ENCODE measurements at regions not wholly inside any gene's neighbourhood (a gene's known extent, or its start where the extent isn't known, plus 50 kb on each side); places are given as distances from the start of the nearest gene placed in this dataset.

DNA sequence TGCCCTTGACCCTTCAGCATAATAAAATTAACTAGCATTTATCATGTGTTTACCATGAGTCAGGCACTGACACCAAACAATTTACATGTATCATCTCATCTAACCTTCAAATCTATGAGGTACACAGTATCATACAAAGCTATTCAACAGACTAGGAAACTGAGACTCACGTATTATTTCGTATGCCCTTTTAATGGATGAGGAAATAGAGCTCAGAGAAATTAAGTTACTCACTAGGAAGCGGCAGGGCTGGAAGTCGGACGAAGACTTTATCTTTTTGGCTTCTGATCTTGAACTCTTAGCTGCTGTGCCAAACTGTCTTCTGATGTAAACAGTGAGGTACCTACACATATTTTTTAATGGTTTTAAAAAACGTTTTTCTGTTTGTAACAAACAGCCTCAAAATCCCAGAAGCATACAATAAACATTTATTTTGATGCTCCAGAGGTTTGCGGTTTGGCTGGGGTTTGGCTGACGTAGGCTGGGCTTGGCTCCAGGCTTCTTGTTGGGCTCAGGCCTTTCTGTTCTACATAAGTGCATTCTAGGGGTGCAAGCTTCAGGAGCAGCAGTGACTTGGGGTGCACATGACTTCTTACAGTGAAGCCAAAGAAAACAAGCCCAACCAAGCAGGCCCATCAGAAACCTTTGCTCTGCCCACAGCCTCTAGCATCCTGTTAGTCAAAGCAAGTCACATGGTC lies 184.7 kb downstream of the TBX5 start:
- DNase-seq (peak in 1 of 5 donors; percentile 35), ATAC-seq (peak in 2 of 4 donors; percentile 37 to 55)
- H3K36me3 ChIP-seq: no peaks in the 10 kb centered on the region
- H3K9me3 ChIP-seq: no peaks in the 10 kb centered on the region
- H3K4me3 ChIP-seq: no peak overlapping the region
- intact Hi-C loops (cut with DNase I): no loop called here
- H3K27ac ChIP-seq: no peak overlapping the region
- WGBS, 4 donors: 27 to 48% (median 42%) methylated on average over 7 to 8 of the region's 8 CpGs
- H3K4me1 ChIP-seq: peaks cover 0 to 9% (median 0%) of the 10 kb centered on the region in 12 donors
- no peak for TF ChIP-seq POLR2A (IDR thresholded peaks at IDR 0.05)
- TF ChIP-seq, protein P1, sequence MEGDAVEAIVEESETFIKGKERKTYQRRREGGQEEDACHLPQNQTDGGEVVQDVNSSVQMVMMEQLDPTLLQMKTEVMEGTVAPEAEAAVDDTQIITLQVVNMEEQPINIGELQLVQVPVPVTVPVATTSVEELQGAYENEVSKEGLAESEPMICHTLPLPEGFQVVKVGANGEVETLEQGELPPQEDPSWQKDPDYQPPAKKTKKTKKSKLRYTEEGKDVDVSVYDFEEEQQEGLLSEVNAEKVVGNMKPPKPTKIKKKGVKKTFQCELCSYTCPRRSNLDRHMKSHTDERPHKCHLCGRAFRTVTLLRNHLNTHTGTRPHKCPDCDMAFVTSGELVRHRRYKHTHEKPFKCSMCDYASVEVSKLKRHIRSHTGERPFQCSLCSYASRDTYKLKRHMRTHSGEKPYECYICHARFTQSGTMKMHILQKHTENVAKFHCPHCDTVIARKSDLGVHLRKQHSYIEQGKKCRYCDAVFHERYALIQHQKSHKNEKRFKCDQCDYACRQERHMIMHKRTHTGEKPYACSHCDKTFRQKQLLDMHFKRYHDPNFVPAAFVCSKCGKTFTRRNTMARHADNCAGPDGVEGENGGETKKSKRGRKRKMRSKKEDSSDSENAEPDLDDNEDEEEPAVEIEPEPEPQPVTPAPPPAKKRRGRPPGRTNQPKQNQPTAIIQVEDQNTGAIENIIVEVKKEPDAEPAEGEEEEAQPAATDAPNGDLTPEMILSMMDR (IDR thresholded peaks at IDR 0.05): no peak
- no peaks in the 10 kb centered on the region for H3K27me3 ChIP-seq

DNA sequence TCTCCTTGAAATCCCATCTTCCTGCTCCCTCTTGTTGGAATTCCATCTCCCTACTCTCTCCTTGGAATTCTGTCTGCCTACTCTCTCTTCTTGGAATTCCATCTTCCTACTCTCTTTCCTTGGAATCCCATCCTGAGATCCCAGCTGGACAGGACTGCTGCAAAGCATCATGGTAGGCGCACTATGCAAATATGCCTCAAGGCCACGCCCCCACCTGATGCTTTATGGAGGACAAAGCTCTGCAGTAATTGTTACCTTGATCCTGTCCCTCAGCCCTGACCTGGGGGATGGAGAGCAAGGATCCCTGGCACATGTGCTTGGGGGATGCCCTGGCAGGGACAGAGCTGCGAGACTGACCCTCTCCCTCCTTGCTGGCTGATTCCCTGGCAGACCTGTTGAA lies 185.6 kb downstream of the TBX5 start:
- TF ChIP-seq, protein P1 (IDR thresholded peaks at IDR 0.05): no peak
- TF ChIP-seq POLR2A (IDR thresholded peaks at IDR 0.05): no peak
- Histone ChIP-seq H3K27ac (no peak overlapping the region), H3K27me3 (no peaks in the 10 kb centered on the region), H3K36me3 (no peaks in the 10 kb centered on the region), H3K4me3 (no peak overlapping the region), H3K4me1 (peaks cover 0 to 13% (median 0%) of the 10 kb centered on the region in 12 donors), H3K9me3 (no peaks in the 10 kb centered on the region)
- WGBS, 4 donors: 74 to 93% (median 82%) methylated on average over 3 of the region's 3 CpGs
- DNase-seq (no peak), ATAC-seq (no peak)
- intact Hi-C loops (cut with DNase I): no loop called here

DNA sequence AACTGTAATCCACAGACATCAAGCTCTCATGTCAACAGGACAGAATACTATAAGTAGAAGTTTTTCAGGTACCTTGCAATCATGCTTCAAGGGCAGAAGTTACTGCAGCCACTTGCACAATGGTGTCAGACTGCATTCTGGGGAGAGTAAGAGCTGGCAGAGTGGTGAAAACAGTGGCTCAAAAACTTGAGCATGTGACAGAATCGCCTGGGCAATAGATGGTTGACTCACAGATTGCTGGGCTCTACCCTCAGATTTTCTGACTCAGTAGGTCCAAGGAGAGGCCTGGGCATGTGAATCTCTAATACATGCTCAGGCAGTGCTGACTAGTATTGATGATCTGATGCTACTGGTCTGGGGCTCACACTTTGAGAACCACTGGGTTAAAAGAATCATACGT lies 187.8 kb downstream of the TBX5 start:
- peaks cover 0 to 20% (median 4%) of the 10 kb centered on the region in 12 donors for H3K4me1 ChIP-seq
- no peaks in the 10 kb centered on the region for H3K9me3 ChIP-seq
- no peak overlapping the region for H3K27ac ChIP-seq
- H3K4me3 ChIP-seq: no peak overlapping the region
- 60 to 84% (median 64%) methylated on average over 2 of the region's 2 CpGs for WGBS, 4 donors
- H3K27me3 ChIP-seq: no peaks in the 10 kb centered on the region
- H3K36me3 ChIP-seq: no peaks in the 10 kb centered on the region
- DNase-seq (no peak), ATAC-seq (no peak)
- intact Hi-C loops (cut with DNase I): no loop called here
- TF ChIP-seq POLR2A (IDR thresholded peaks at IDR 0.05): no peak
- TF ChIP-seq, protein P1 (IDR thresholded peaks at IDR 0.05): no peak

DNA sequence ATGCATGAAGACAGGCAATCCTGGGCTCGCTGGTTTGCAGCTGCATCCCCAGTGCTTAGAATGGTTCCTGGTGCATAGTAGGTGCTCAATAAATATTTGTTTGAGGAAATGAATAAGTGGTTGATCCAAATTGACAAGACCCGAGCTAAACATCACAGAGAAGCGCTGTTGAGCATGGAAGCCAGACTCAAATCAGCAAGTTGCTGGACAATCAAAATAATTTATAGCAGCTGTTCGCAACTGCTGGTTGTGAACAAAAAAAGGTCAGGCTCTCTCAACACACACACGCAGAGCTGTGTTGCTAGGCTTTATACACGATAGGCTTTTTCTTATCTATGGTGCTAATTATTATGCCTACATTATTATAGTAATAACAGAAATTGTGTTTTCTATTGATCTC lies 190.2 kb downstream of the TBX5 start:
- H3K27me3 ChIP-seq: peaks cover 0 to 3% (median 0%) of the 10 kb centered on the region in 9 donors
- DNase-seq (no peak), ATAC-seq (no peak)
- peaks cover 0 to 17% (median 4%) of the 10 kb centered on the region in 12 donors for H3K4me1 ChIP-seq
- H3K36me3 ChIP-seq: no peaks in the 10 kb centered on the region
- no peak overlapping the region for H3K27ac ChIP-seq
- no peak for TF ChIP-seq POLR2A (IDR thresholded peaks at IDR 0.05)
- TF ChIP-seq, protein P1 (IDR thresholded peaks at IDR 0.05): no peak
- intact Hi-C loops (cut with DNase I): no loop called here
- H3K9me3 ChIP-seq: no peaks in the 10 kb centered on the region
- no peak overlapping the region for H3K4me3 ChIP-seq
- whole genome bisulfite sequencing, 4 donors: 40 to 52% (median 44%) methylated on average over 6 of the region's 6 CpGs

All from heart left ventricle (tissue), 16 donors.